ENCODE measurements at regions not wholly inside any gene's neighbourhood (a gene's known extent, or its start where the extent isn't known, plus 50 kb on each side); places are given as distances from the start of the nearest gene placed in this dataset.

GRCh38 chr4:8768357-8768999, 103.2 kb downstream of the HMX1 start:
- no peak for TF ChIP-seq POLR2AphosphoS5 (IDR thresholded peaks at IDR 0.05; ENCODE audit: low read depth, low read length)
- TF ChIP-seq POLR2A (IDR thresholded peaks at IDR 0.05; ENCODE audit: low read depth, low read length) = no peak
